A549 (cell line): ENCODE measurements at regions not wholly inside any gene's neighbourhood (a gene's known extent, or its start where the extent isn't known, plus 50 kb on each side); places are given as distances from the start of the nearest gene placed in this dataset.

Experiments
- ATAC-seq, 2 experiments: fragments of 200-7000 bp in 1 of 2; fragments of >200 bp in 1 of 2; cut with Nextera tagmentation in 1 of 2; cut with Tn5 transposase in 1 of 2; 3 replicates each; pipeline versions ENCODE4 v1.8.0 to v1.9.1; 2018 to 2020; ENCODE audit warnings: mild to moderate bottlenecking in 1 of 2, moderate library complexity in 1 of 2
- CTCF ChIA-PET: fragments of 300-600 bp; sonication (Branson Sonifier 250); formaldehyde crosslinking; extraction: SDS; loops from one replicate; lab custom pipeline; 2021; ENCODE audit warnings: antibody characterized with exemption, inconsistent platforms; lab: Yijun Ruan, JAX
- POLR2A ChIA-PET: fragments of 350-600 bp; formaldehyde crosslinking; extraction: SDS; loops from one replicate; lab custom pipeline; 2021; ENCODE audit warnings: antibody characterized with exemption, inconsistent platforms; lab: Yijun Ruan, JAX
- DNase-seq, 2 experiments: peaks; one replicate each; pipeline versions ENCODE4 v3.0.0 to v3.0.0-alpha.2; 2011 to 2016; ENCODE audit warnings: low read depth in 1 of 2, low spot score in 1 of 2
- FAIRE-seq: peaks from 2 replicates; lab custom pipeline; 2011; peaks lifted over from hg19 to GRCh38; lab: Jason Lieb, UNC
- H3K27ac ChIP-seq, 2 experiments: fragments of >200 bp; sonication (Bioruptor Twin); formaldehyde crosslinking; 3 replicates each; pipeline ENCODE4 v1.5.1; 2016 to 2017
- H3K4me1 ChIP-seq: fragments of >200 bp; sonication (Bioruptor Twin); formaldehyde crosslinking; 3 replicates; pipeline ENCODE4 v1.6.1; 2016
- H3K4me2 ChIP-seq: fragments of >200 bp; sonication (Bioruptor Twin); formaldehyde crosslinking; 3 replicates; pipeline ENCODE4 v1.6.1; 2016
- H3K4me3 ChIP-seq: fragments of >200 bp; sonication (Bioruptor Twin); formaldehyde crosslinking; 3 replicates; pipeline ENCODE4 v1.5.1; 2016
- H3K9me3 ChIP-seq: fragments of >200 bp; sonication (Bioruptor Twin); formaldehyde crosslinking; 3 replicates; pipeline ENCODE4 v1.6.1; 2016
- ATOH8 ChIP-seq: fragments of 250-450 bp; sonication (Bioruptor Pico); IDR thresholded peaks from 2 replicates; pipeline ENCODE4 v1.5.0; 2020; ENCODE audit warnings: low read depth, mild to moderate bottlenecking, moderate library complexity
- CHD4 ChIP-seq: fragments of 200-600 bp; sonication (generic); IDR thresholded peaks from 2 replicates; pipeline ENCODE4 v1.6.1; 2016; ENCODE audit warnings: antibody characterized with exemption, mild to moderate bottlenecking, borderline replicate concordance
- EHMT2 ChIP-seq: fragments of 200-600 bp; sonication (generic); IDR thresholded peaks from 2 replicates; pipeline ENCODE4 v1.6.1; 2016; ENCODE audit warnings: antibody characterized with exemption, low read depth, mild to moderate bottlenecking, moderate library complexity
- EP300 ChIP-seq, 2 experiments: fragments of >200 bp; sonication (Bioruptor Twin); formaldehyde crosslinking; IDR thresholded peaks; 2 replicates in 1 of 2; 3 replicates in 1 of 2; pipeline ENCODE4 v1.6.1; 2016 to 2017
- FOSB ChIP-seq: fragments of 250-450 bp; sonication (Bioruptor Pico); IDR thresholded peaks from 2 replicates; pipeline ENCODE4 v1.5.0; 2020; ENCODE audit warnings: mild to moderate bottlenecking, moderate library complexity
- FOSL2 ChIP-seq, 2 experiments: fragments of 450-650 bp in 1 of 2; fragments of >200 bp in 1 of 2; sonication (Bioruptor Twin) in 1 of 2; formaldehyde crosslinking; IDR thresholded peaks; 2 replicates each; pipeline versions ENCODE4 v1.5.0 to v1.6.1; 2016 to 2020; ENCODE audit warnings: mild to moderate bottlenecking in 1 of 2, moderate library complexity in 1 of 2
- HDAC2 ChIP-seq: fragments of 200-600 bp; sonication (generic); IDR thresholded peaks from 2 replicates; pipeline ENCODE4 v1.6.1; 2016
- HES2 ChIP-seq: fragments of >200 bp; sonication (Bioruptor Twin); formaldehyde crosslinking; IDR thresholded peaks from 2 replicates; pipeline ENCODE4 v1.6.1; 2016
- HOXA7 ChIP-seq: fragments of 250-450 bp; sonication (Bioruptor Pico); IDR thresholded peaks from 2 replicates; pipeline ENCODE4 v1.5.0; 2020; ENCODE audit warnings: mild to moderate bottlenecking, moderate library complexity
- HOXB13 ChIP-seq: fragments of 250-450 bp; sonication (Bioruptor Pico); IDR thresholded peaks from 2 replicates; pipeline ENCODE4 v1.5.0; 2020; ENCODE audit warnings: low read depth, mild to moderate bottlenecking, moderate library complexity
- JUN ChIP-seq, 2 experiments: fragments of >200 bp; sonication (Bioruptor Twin); formaldehyde crosslinking; IDR thresholded peaks; 2 replicates in 1 of 2; 3 replicates in 1 of 2; pipeline ENCODE4 v1.6.1; 2016 to 2017
- JUNB ChIP-seq: fragments of >200 bp; sonication (Bioruptor Twin); formaldehyde crosslinking; IDR thresholded peaks from 2 replicates; pipeline ENCODE4 v1.6.1; 2016
- KDM5A ChIP-seq: fragments of 200-600 bp; sonication (generic); IDR thresholded peaks from 2 replicates; pipeline ENCODE4 v1.6.1; 2016; ENCODE audit warnings: antibody characterized with exemption, mild to moderate bottlenecking
- MAX ChIP-seq: IDR thresholded peaks from 2 replicates; pipeline ENCODE4 v1.6.1; 2012
- MAZ ChIP-seq: fragments of 150-350 bp; IDR thresholded peaks from 2 replicates; pipeline ENCODE4 v1.6.1; 2014; ENCODE audit warnings: antibody characterized with exemption, low read depth, low read length, borderline replicate concordance
- MYC ChIP-seq: IDR thresholded peaks from 2 replicates; pipeline ENCODE4 v1.6.1; 2012; ENCODE audit warnings: mild to moderate bottlenecking, inconsistent platforms, low read length, improper control_type of control experiment, borderline replicate concordance
- NFE2L2 ChIP-seq: fragments of 150-350 bp; conservative IDR thresholded peaks from 2 replicates; pipeline ENCODE4 v1.6.1; 2014; ENCODE audit warnings: low read length
- NPAS2 ChIP-seq: fragments of 250-450 bp; sonication (Bioruptor Pico); IDR thresholded peaks from 2 replicates; pipeline ENCODE4 v1.8.0; 2022; ENCODE audit warnings: mild to moderate bottlenecking, moderate library complexity, borderline replicate concordance
- NR3C1 ChIP-seq: fragments of >200 bp; sonication (Bioruptor Twin); formaldehyde crosslinking; IDR thresholded peaks from 3 replicates; pipeline ENCODE4 v1.6.1; 2017
- POLR2A ChIP-seq: IDR thresholded peaks from 2 replicates; pipeline ENCODE4 v1.6.1; 2012; ENCODE audit warnings: mild to moderate bottlenecking, low read length
- RCOR1 ChIP-seq: fragments of 150-350 bp; IDR thresholded peaks from 2 replicates; pipeline ENCODE4 v1.6.1; 2014; ENCODE audit warnings: antibody characterized with exemption, low read length, low read depth
- RFX5 ChIP-seq: fragments of 450-650 bp; IDR thresholded peaks from 2 replicates; pipeline ENCODE4 v1.7.1; 2014; ENCODE audit warnings: antibody characterized with exemption, mild to moderate bottlenecking, moderate library complexity
- RNF2 ChIP-seq: fragments of 200-600 bp; sonication (generic); IDR thresholded peaks from 2 replicates; pipeline ENCODE4 v1.6.1; 2016; ENCODE audit warnings: low read depth, mild to moderate bottlenecking, antibody characterized with exemption, moderate library complexity, borderline replicate concordance
- SMC3 ChIP-seq: fragments of >200 bp; sonication (Bioruptor Twin); formaldehyde crosslinking; IDR thresholded peaks from 3 replicates; pipeline ENCODE4 v1.6.1; 2018; ENCODE audit warnings: inconsistent platforms
- USF2 ChIP-seq: fragments of 450-650 bp; IDR thresholded peaks from 2 replicates; pipeline ENCODE4 v1.6.1; 2014; ENCODE audit warnings: antibody characterized with exemption
- ZC3H11A ChIP-seq: fragments of 450-650 bp; IDR thresholded peaks from 2 replicates; pipeline ENCODE4 v1.6.1; 2014; ENCODE audit warnings: antibody characterized with exemption, mild to moderate bottlenecking
- ZFP36 ChIP-seq: fragments of 450-650 bp; IDR thresholded peaks from 2 replicates; pipeline ENCODE4 v1.6.1; 2014; ENCODE audit warnings: borderline replicate concordance; ENCODE audit not compliant: partially characterized antibody
- ZNF302 ChIP-seq: fragments of 250-450 bp; sonication (Bioruptor Pico); IDR thresholded peaks from 2 replicates; pipeline ENCODE4 v1.9.0; 2021; ENCODE audit warnings: inconsistent platforms, mild to moderate bottlenecking, moderate library complexity
- ZSCAN20 ChIP-seq: fragments of 250-450 bp; sonication (Bioruptor Pico); IDR thresholded peaks from 2 replicates; pipeline ENCODE4 v1.8.0; 2022; ENCODE audit warnings: mild to moderate bottlenecking, moderate library complexity
- WGBS: methylation state at CpG from one replicate; pipeline ENCODE4 v1.1.6; 2017; ENCODE audit errors: missing lambda C conversion rate; 5-methylcytosine and 5-hydroxymethylcytosine counted together

GRCh38 chr16:13633391-13633861 lies 286.5 kb upstream of the ERCC4 start:
- no peak overlapping the region for H3K27ac ChIP-seq
- H3K4me3 ChIP-seq: no peak overlapping the region
- POLR2A ChIA-PET: no interaction called here
- WGBS: 31% methylated on average over 5 of the region's 5 CpGs
- no peak overlapping the region for H3K4me2 ChIP-seq
- FAIRE-seq (no peak), DNase-seq (no peak), ATAC-seq (no peak)
- no peaks in the 10 kb centered on the region for H3K4me1 ChIP-seq
- TF ChIP-seq MAX: no peak
- no peak for TF ChIP-seq MAZ
- TF ChIP-seq POLR2A: no peak
- no peak for TF ChIP-seq HDAC2
- no peak for TF ChIP-seq ATOH8 (CRISPR knock-in tag)
- TF ChIP-seq RNF2: no peak
- TF ChIP-seq HOXA7 (CRISPR knock-in tag): no peak
- no peak for TF ChIP-seq ZFP36
- TF ChIP-seq RFX5: no peak
- no peak for TF ChIP-seq NR3C1
- TF ChIP-seq CHD4: no peak
- TF ChIP-seq HOXB13 (CRISPR knock-in tag): no peak
- TF ChIP-seq FOSB: no peak
- no peak for TF ChIP-seq ZC3H11A
- TF ChIP-seq RCOR1: no peak
- no peak for TF ChIP-seq HES2
- TF ChIP-seq NPAS2 (CRISPR knock-in tag): no peak
- no peak for TF ChIP-seq ZNF302 (CRISPR knock-in tag)
- TF ChIP-seq EP300 (IDR thresholded peaks at IDR 0.05): no peak
- CTCF ChIA-PET: no interaction called here
- no peaks in the 10 kb centered on the region for H3K9me3 ChIP-seq

- TF ChIP-seq KDM5A (no peak), ZC3H11A (no peak), SMC3 (no peak), HOXA7 (CRISPR knock-in tag) (no peak), EHMT2 (no peak), NPAS2 (CRISPR knock-in tag) (no peak), JUN (IDR thresholded peaks at IDR 0.05) (no peak), FOSL2 (IDR thresholded peaks at IDR 0.05) (no peak), FOSL2 (CRISPR knock-in tag; IDR thresholded peaks at IDR 0.05) (no peak), JUNB (no peak), ZSCAN20 (no peak), USF2 (no peak), NFE2L2 (no peak), HDAC2 (no peak), MYC (no peak), EP300 (IDR thresholded peaks at IDR 0.05) (no peak)
- TF ChIP-seq, all 56 proteins: peak for 0
- POLR2A ChIA-PET: no interaction called here
- Histone ChIP-seq H3K27ac (no peak overlapping the region), H3K9me3 (no peaks in the 10 kb centered on the region), H3K4me1 (no peaks in the 10 kb centered on the region), H3K4me2 (no peak overlapping the region), H3K4me3 (no peak overlapping the region)
- DNase-seq (no peak), FAIRE-seq (no peak), ATAC-seq (no peak)
- CTCF ChIA-PET: no interaction called here
- WGBS: 80% methylated on average over 1 of the region's 1 CpG
Measured at GRCh38 chr16:13634253-13634652, 285.7 kb upstream of the ERCC4 start.
